Nephron (organoid): ENCODE measurements at regions not wholly inside any gene's neighbourhood (a gene's known extent, or its start where the extent isn't known, plus 50 kb on each side); places are given as distances from the start of the nearest gene placed in this dataset.

Experiments
- H3K27ac Mint-ChIP-seq, 3 experiments: 2 replicates each; pipeline ENCODE4 v1.8.0; 2020; ENCODE audit warnings: mixed read lengths in 3 of 3, mild to moderate bottlenecking in 2 of 3, moderate library complexity in 1 of 3
- H3K27me3 Mint-ChIP-seq: 2 replicates; pipeline ENCODE4 v1.8.0; 2021; ENCODE audit warnings: low read depth, mild to moderate bottlenecking, moderate library complexity, mixed read lengths
- H3K36me3 Mint-ChIP-seq: 2 replicates; pipeline ENCODE4 v1.8.0; 2020; ENCODE audit warnings: low read depth, mixed read lengths
- H3K4me1 Mint-ChIP-seq: 2 replicates; pipeline ENCODE4 v1.8.0; 2020; ENCODE audit warnings: mixed read lengths
- H3K4me3 Mint-ChIP-seq, 3 experiments: 2 replicates each; pipeline ENCODE4 v1.8.0; 2020; ENCODE audit warnings: mild to moderate bottlenecking in 3 of 3, mixed read lengths in 3 of 3, moderate library complexity in 2 of 3
- H3K9me3 Mint-ChIP-seq: 2 replicates; pipeline ENCODE4 v1.8.0; 2020; ENCODE audit warnings: mixed read lengths
- TF ChIP-seq, protein P1 (sequence below), 3 experiments: fragments of 200-600 bp; sonication (generic); IDR thresholded peaks; one replicate each; pipeline ENCODE4 v1.5.0; 2021; ENCODE audit warnings: antibody characterized with exemption in 3 of 3; ENCODE audit not compliant: unreplicated experiment in 3 of 3

DNA sequence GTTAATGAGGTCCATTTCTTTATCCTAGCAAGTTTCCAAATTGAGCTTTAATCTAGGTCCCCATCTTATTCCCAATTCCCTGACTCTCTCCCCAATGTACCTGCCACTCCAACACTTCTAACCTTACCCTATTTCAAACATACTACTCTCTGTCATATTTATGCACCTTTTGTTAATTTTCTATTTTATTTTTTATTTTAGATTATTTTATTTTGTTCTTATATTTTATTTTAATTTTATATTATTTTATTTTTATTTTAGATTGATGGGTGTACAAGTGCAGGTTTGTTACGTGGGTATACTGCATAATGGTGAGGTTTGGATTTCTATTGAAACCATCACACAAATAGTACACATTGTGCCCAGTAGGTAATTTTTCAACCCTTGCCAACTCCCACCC lies 333.9 kb upstream of the ERCC4 start:
- Mint-ChIP-seq H3K27ac (peak overlapping the region in 1 of 3 experiments; percentile 80), H3K4me1 (no peaks in the 10 kb centered on the region), H3K9me3 (no peaks in the 10 kb centered on the region), H3K27me3 (no peaks in the 10 kb centered on the region), H3K4me3 (no peak overlapping the region), H3K36me3 (no peaks in the 10 kb centered on the region)
- TF ChIP-seq, protein P1, sequence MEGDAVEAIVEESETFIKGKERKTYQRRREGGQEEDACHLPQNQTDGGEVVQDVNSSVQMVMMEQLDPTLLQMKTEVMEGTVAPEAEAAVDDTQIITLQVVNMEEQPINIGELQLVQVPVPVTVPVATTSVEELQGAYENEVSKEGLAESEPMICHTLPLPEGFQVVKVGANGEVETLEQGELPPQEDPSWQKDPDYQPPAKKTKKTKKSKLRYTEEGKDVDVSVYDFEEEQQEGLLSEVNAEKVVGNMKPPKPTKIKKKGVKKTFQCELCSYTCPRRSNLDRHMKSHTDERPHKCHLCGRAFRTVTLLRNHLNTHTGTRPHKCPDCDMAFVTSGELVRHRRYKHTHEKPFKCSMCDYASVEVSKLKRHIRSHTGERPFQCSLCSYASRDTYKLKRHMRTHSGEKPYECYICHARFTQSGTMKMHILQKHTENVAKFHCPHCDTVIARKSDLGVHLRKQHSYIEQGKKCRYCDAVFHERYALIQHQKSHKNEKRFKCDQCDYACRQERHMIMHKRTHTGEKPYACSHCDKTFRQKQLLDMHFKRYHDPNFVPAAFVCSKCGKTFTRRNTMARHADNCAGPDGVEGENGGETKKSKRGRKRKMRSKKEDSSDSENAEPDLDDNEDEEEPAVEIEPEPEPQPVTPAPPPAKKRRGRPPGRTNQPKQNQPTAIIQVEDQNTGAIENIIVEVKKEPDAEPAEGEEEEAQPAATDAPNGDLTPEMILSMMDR (IDR thresholded peaks at IDR 0.05; ENCODE audit: unreplicated experiment in 3 of 3) = no peak

DNA sequence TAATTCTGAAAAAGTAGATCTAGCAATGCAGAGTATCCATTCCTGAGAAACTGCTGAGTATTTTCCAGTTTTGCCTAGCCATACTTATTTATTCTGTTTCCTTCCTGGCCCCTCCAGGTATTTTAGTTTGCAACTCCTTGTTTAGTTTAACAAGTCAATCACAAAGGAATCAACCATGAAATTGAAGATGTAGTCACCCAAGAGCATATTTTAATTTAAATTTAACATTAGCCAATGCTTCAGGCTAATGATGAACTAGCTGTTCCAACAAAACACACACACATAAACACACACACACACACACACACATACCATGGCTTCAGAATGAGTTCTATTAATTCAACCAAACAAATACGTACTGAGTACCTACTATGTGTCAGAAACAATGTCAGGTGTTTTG lies 332.8 kb upstream of the ERCC4 start:
- Mint-ChIP-seq H3K4me1 (no peaks in the 10 kb centered on the region), H3K4me3 (no peak overlapping the region), H3K9me3 (no peaks in the 10 kb centered on the region), H3K27me3 (no peaks in the 10 kb centered on the region), H3K36me3 (no peaks in the 10 kb centered on the region), H3K27ac (peak overlapping the region; percentile 46 to 68 (median 52))
- TF ChIP-seq, protein P1 (IDR thresholded peaks at IDR 0.05; ENCODE audit: unreplicated experiment in 3 of 3) = no peak

DNA sequence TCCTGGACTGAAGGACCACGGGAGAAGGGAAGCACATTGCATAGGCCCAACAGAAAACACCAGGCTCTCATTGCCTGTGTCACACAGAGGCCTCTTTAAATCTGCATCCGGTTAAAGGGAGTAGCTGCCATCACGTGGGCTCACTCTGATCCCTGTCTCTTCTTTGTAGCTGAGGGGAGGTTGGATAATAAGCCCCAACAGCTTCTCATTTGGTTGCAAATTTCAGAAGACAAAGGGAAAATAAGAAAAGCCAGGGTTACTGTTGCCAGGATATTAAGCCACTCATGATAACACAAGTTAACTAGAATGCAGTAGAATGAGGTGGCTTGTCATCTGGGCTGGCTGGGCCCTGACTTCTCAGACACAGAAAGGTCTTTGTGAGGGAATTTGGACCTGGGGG lies 325.1 kb upstream of the ERCC4 start:
- H3K4me1 Mint-ChIP-seq = no peaks in the 10 kb centered on the region
- no peaks in the 10 kb centered on the region for H3K36me3 Mint-ChIP-seq
- peaks cover 4% of the 10 kb centered on the region for H3K27me3 Mint-ChIP-seq
- no peak overlapping the region for H3K4me3 Mint-ChIP-seq
- no peak overlapping the region for H3K27ac Mint-ChIP-seq
- TF ChIP-seq, protein P1 (IDR thresholded peaks at IDR 0.05; ENCODE audit: unreplicated experiment in 3 of 3) = no peak
- no peaks in the 10 kb centered on the region for H3K9me3 Mint-ChIP-seq

DNA sequence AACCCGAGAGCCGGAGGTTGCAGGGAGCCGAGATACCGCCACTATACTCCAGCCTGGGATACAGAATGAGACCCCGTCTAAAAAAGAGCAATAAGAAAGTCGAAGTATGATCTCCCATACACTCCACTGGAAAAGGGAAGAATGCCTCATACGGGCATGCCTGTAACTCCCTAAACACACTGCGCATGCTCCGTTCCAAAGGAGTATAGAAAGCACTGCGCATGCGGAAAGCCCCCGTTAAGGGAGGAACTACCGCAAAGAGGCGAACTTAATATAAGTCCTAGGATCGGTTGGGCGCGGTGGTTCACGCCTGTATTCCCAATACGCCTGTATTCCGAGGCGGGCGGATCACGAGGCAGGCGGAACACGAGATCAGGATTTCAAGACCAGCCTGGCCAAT lies 313.1 kb upstream of the ERCC4 start:
- H3K4me3 Mint-ChIP-seq = no peak overlapping the region
- no peaks in the 10 kb centered on the region for H3K36me3 Mint-ChIP-seq
- TF ChIP-seq, protein P1 (IDR thresholded peaks at IDR 0.05; ENCODE audit: unreplicated experiment in 3 of 3) = no peak
- H3K27ac Mint-ChIP-seq = no peak overlapping the region
- peaks cover 2% of the 10 kb centered on the region for H3K9me3 Mint-ChIP-seq
- peaks cover 4% of the 10 kb centered on the region for H3K4me1 Mint-ChIP-seq
- no peaks in the 10 kb centered on the region for H3K27me3 Mint-ChIP-seq

DNA sequence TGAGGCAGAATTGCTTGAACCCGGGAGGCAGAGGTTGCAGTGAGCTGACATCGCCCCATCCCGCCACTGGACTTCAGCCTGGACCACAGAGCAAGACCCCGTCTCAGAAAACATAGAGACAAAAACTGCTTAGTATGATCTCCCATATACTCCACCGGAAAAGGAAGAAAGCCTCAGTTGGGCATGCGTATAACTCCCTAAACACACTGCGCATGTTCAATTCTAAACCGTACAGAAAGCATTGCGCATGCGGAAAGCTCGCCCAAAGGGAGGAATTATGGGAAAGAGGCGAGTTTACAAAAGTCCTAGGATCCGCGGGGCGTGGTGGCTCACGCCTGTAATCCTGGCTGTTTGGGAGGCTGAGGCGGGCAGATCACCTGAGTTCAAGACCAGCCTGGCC lies 312.7 kb upstream of the ERCC4 start:
- TF ChIP-seq, protein P1 (IDR thresholded peaks at IDR 0.05; ENCODE audit: unreplicated experiment in 3 of 3) = no peak
- Mint-ChIP-seq H3K27me3 (no peaks in the 10 kb centered on the region), H3K27ac (no peak overlapping the region), H3K4me1 (peaks cover 4% of the 10 kb centered on the region), H3K4me3 (no peak overlapping the region), H3K36me3 (no peaks in the 10 kb centered on the region), H3K9me3 (peaks cover 2% of the 10 kb centered on the region)

DNA sequence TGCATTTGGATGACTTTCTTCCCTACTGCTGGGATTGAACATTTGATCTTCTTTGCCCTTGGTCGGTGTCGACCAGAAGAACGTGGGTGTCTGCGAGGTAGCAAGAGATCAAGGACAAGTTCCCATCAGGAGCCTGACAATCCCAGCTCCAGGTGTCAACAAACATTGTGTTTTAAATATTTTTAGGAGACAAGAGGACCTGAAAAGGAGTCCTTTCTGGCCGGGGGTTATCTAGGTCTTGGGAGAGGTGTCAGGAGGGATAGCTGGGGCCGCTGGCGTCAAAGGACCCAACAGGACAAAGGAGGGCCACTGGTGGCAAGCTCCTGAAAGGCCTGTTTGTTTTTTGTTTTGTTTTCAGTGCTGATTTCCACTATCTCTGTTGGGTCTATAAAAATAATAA lies 308.4 kb upstream of the ERCC4 start:
- Mint-ChIP-seq H3K4me1 (peaks cover 4% of the 10 kb centered on the region), H3K27ac (no peak overlapping the region), H3K9me3 (peaks cover 2% of the 10 kb centered on the region), H3K4me3 (no peak overlapping the region), H3K36me3 (no peaks in the 10 kb centered on the region), H3K27me3 (no peaks in the 10 kb centered on the region)
- TF ChIP-seq, protein P1 (IDR thresholded peaks at IDR 0.05; ENCODE audit: unreplicated experiment in 3 of 3) = no peak
